ENCODE measurements at regions not wholly inside any gene's neighbourhood (a gene's known extent, or its start where the extent isn't known, plus 50 kb on each side); places are given as distances from the start of the nearest gene placed in this dataset.

DNA sequence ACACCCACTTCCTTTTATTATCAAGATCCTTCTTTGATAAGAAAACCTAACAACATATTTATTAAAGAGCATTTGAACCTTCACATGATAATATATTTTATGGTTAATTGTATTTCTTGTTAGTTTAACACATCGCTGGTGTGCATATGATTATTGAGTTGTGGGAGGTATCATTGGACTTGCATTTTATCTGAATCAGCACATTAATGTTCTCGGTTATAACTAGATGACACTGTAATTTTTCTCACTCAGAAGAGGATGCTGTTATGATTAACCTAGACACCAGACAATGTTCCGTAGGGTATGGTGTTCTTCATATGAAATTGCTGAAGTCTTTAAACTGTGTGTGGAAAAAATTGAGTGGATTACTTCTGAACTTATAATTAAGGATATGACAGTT lies 1188.3 kb upstream of the EPHA6 start:
- no peak for DNase-seq (ENCODE audit: low spot score)
- H3K4me3 ChIP-seq, result no peak overlapping the region
- H3K27ac ChIP-seq, result no peak overlapping the region
- TF ChIP-seq, protein P1, sequence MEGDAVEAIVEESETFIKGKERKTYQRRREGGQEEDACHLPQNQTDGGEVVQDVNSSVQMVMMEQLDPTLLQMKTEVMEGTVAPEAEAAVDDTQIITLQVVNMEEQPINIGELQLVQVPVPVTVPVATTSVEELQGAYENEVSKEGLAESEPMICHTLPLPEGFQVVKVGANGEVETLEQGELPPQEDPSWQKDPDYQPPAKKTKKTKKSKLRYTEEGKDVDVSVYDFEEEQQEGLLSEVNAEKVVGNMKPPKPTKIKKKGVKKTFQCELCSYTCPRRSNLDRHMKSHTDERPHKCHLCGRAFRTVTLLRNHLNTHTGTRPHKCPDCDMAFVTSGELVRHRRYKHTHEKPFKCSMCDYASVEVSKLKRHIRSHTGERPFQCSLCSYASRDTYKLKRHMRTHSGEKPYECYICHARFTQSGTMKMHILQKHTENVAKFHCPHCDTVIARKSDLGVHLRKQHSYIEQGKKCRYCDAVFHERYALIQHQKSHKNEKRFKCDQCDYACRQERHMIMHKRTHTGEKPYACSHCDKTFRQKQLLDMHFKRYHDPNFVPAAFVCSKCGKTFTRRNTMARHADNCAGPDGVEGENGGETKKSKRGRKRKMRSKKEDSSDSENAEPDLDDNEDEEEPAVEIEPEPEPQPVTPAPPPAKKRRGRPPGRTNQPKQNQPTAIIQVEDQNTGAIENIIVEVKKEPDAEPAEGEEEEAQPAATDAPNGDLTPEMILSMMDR (IDR thresholded peaks at IDR 0.05), result no peak

DNA sequence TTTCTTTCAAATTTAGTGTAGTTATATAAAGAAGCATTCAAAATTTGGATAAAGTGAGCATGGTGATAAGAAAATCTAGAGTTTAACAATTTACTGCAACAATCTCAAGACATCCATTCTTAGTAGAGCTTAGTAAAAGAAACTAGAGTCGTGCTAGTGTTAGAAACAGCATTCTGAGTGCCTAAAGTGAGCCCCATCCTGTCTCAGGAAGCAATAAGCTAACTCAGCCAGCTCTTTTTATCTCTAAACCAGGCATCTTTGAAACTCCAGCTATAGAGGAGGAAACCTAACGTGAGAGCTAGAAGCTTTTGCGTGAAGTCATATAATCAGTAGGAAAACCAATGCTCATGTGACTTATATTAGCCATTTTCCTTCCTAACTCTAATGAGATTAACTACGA lies 1187.1 kb upstream of the EPHA6 start:
- TF ChIP-seq, protein P1 (IDR thresholded peaks at IDR 0.05), result no peak
- no peak overlapping the region for H3K27ac ChIP-seq
- DNase-seq (ENCODE audit: low spot score), result no peak
- H3K4me3 ChIP-seq, result no peak overlapping the region

- no peak overlapping the region for H3K27ac ChIP-seq
- H3K4me3 ChIP-seq, result no peak overlapping the region
- DNase-seq (ENCODE audit: low spot score), result no peak
- TF ChIP-seq, protein P1 (IDR thresholded peaks at IDR 0.05), result no peak
These were observed 1186.7 kb upstream of the EPHA6 start for GRCh38 chr3:95627697-95628096.

DNA sequence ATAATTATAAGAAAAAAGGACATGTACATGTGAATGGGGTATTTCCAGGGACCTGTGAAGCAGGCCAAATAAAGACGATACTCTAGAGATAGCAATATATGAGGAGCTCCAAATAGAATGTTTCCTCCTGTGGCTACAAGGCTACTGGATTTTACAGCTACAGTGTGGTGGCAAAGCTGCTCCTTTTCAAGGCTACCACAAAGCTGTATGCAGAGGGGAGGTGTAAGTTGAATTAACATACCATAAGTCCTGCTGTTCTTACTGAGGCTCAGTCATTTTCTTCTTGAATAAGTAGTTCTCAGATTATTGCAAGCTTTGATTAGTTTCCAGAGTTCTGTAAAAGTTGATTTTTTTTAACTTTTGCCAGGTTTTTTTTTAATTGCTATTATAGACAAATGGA lies 1184.6 kb upstream of the EPHA6 start:
- TF ChIP-seq, protein P1 (IDR thresholded peaks at IDR 0.05), result no peak
- H3K4me3 ChIP-seq, result no peak overlapping the region
- H3K27ac ChIP-seq, result no peak overlapping the region
- no peak for DNase-seq (ENCODE audit: low spot score)

- H3K4me3 ChIP-seq, result no peak overlapping the region
- TF ChIP-seq, protein P1 (IDR thresholded peaks at IDR 0.05), result no peak
- H3K27ac ChIP-seq, result no peak overlapping the region
- DNase-seq (ENCODE audit: low spot score), result no peak
These were observed 1169.1 kb upstream of the EPHA6 start for GRCh38 chr3:95645291-95645690.

- TF ChIP-seq, protein P1 (IDR thresholded peaks at IDR 0.05), result no peak
- no peak overlapping the region for H3K4me3 ChIP-seq
- no peak overlapping the region for H3K27ac ChIP-seq
- DNase-seq (ENCODE audit: low spot score), result no peak
These were observed 1159.6 kb upstream of the EPHA6 start for GRCh38 chr3:95654570-95655362.

DNA sequence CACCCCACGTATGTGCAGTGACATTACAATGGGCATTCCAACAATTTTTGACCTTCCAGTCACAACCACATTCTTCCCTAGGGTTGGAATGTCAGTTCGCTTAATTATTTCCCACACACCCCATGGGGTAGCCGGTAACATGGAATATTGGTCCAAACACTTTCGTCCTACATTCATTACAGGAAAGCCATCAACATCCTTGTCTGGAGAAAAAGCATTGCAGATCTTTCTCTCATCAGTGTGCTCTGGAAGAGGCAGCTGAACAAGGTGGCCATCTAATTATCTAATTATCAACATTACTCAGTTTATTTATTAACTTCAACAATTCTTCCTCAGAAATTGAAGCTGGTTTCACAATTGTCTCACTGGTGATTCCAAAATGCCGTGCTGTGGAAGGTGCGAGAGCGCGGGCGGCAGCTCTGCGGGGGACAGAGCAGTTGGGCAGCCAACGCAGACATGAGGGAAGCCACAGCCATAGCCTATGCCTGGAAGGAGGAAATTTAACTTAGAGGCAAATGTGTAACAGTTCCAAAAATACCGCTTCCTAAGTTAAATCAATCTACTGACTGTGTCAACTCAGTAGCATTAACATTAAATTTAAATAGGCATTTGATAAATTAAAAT lies 1158.9 kb upstream of the EPHA6 start:
- DNase-seq (ENCODE audit: low spot score), result no peak
- no peak overlapping the region for H3K4me3 ChIP-seq
- H3K27ac ChIP-seq, result no peak overlapping the region
- TF ChIP-seq, protein P1 (IDR thresholded peaks at IDR 0.05), result no peak

Measured in coronary artery (tissue), 2 donors.